Omental fat pad (tissue), 3 donors: ENCODE measurements at regions not wholly inside any gene's neighbourhood (a gene's known extent, or its start where the extent isn't known, plus 50 kb on each side); places are given as distances from the start of the nearest gene placed in this dataset.

ENCODE experiments used
- ATAC-seq: fragments of 150-250 bp; one replicate; pipeline ENCODE4 v1.9.1; 2016; ENCODE audit warnings: mild to moderate bottlenecking, moderate library complexity; ENCODE audit not compliant: low FRiP score
- DNase-seq: peaks from one replicate; pipeline ENCODE4 v3.0.0-alpha.2; 2019; ENCODE audit warnings: low spot score
- TF ChIP-seq, protein P1 (sequence below), 3 donors: fragments of 450-650 bp; IDR thresholded peaks; one replicate each; pipeline ENCODE4 v1.5.1; 2016 to 2017; ENCODE audit warnings: antibody characterized with exemption in 3 of 3, mild to moderate bottlenecking in 3 of 3, moderate library complexity in 2 of 3

DNA sequence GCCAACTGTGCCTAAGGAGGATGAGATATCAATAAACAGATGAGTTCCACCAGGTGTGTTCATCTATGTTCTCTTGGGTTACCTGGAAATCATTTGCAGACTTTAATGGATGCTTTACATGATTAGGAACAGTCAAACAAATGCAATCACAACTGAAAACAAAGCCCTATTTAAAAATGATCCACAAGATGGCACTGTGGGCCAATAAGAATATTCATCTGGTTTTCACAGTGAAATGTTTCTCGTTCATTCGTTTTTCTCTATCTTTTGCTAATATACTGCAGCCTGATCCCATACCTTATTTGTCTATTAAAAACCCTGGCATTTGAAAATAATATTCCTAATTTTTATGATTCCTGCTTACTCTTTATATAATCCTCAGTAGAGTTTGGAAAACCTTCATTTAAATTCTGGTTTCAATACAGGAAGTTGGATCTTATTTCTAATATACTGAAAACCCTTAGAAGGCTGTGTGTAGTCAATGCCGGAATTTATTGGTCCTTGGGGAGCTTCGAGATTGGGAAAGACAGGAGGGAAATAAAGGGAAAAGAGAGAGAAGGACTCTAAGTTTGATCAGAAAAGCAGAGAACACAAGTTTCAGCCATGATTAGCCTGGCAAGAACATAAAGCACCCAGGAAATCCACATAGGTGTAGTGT is 63.8 kb upstream of the TAPT1 start:
- TF ChIP-seq, protein P1, sequence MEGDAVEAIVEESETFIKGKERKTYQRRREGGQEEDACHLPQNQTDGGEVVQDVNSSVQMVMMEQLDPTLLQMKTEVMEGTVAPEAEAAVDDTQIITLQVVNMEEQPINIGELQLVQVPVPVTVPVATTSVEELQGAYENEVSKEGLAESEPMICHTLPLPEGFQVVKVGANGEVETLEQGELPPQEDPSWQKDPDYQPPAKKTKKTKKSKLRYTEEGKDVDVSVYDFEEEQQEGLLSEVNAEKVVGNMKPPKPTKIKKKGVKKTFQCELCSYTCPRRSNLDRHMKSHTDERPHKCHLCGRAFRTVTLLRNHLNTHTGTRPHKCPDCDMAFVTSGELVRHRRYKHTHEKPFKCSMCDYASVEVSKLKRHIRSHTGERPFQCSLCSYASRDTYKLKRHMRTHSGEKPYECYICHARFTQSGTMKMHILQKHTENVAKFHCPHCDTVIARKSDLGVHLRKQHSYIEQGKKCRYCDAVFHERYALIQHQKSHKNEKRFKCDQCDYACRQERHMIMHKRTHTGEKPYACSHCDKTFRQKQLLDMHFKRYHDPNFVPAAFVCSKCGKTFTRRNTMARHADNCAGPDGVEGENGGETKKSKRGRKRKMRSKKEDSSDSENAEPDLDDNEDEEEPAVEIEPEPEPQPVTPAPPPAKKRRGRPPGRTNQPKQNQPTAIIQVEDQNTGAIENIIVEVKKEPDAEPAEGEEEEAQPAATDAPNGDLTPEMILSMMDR (IDR thresholded peaks at IDR 0.05): peak in 2 of 3 donors; percentile 6 to 8
- DNase-seq (no peak), ATAC-seq (no peak)

DNA sequence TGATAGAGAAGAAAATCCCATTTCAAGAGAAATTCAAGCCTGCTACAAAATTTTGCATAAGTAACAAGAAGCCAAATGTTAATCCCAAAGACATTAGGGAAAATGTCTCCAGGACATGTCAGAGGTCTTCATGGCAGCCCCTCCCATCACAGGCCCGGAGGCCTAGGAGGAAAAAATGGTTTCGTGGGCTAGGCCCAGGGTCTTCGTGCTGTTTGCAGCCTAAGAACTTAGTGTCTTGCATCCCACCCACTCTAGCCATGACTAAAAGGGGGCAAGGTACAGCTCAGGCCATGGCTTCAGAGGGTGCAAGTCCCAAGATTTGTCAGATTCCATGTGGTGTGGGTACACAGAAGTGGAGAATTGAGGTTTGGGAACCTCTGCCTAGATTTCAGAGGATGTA is 57.8 kb upstream of the TAPT1 start:
- ATAC-seq (no peak), DNase-seq (no peak)
- TF ChIP-seq, protein P1 (IDR thresholded peaks at IDR 0.05): no peak

DNA sequence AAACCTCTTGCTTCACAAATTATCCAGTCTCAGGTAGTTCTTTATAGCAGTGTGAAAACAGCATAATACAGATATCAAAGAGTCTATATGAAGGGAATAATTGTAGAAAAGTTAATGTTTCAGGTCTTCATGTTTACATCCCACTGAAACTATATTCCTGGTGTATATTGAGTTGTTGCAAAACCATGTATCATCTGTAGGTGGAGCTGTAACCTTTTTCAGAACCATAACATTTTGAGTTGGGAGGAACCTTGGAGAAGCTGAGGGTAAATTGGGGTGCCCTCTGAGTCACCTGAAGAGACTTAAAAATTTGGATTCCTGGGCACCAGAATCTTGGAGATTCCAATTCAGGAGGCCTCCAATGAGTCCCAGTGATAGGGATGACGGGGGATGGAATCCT is 51.9 kb upstream of the TAPT1 start:
- no peak for ATAC-seq
- DNase-seq: no peak
- TF ChIP-seq, protein P1 (IDR thresholded peaks at IDR 0.05): no peak
